SU-DHL-6 (cell line): ENCODE measurements at regions not wholly inside any gene's neighbourhood (a gene's known extent, or its start where the extent isn't known, plus 50 kb on each side); places are given as distances from the start of the nearest gene placed in this dataset.

Source experiments
- CTCF ChIP-seq: fragments of 200-600 bp; sonication (generic); IDR thresholded peaks from one replicate; pipeline ENCODE4 v1.5.1; 2017; ENCODE audit warnings: antibody characterized with exemption, mild to moderate bottlenecking, low read length, moderate library complexity; ENCODE audit not compliant: insufficient read depth, poor library complexity, severe bottlenecking
- EZH2phosphoT487 ChIP-seq: fragments of 200-600 bp; sonication (generic), shearing (Covaris generic); conservative IDR thresholded peaks from 2 replicates; pipeline ENCODE4 v1.6.1; 2018; ENCODE audit warnings: mild to moderate bottlenecking, antibody characterized with exemption, low read length, moderate library complexity, mixed read lengths

GRCh38 chr4:189176002-189176401, 764.7 kb upstream of the FRG1 start:
- no peak for TF ChIP-seq CTCF
- no peak for TF ChIP-seq EZH2phosphoT487
